HG03439 (cell line): ENCODE measurements at regions not wholly inside any gene's neighbourhood (a gene's known extent, or its start where the extent isn't known, plus 50 kb on each side); places are given as distances from the start of the nearest gene placed in this dataset.

ENCODE experiments used
- ATAC-seq: cut with Tn5 transposase; IDR thresholded peaks from one replicate; pipeline ENCODE4 v1.9.1; 2021; ENCODE audit warnings: mild to moderate bottlenecking, moderate library complexity; ENCODE audit not compliant: unreplicated experiment

GRCh38 chr2:16565481-16565880 is 100.2 kb downstream of the CYRIA start:
- no peak for ATAC-seq

DNA sequence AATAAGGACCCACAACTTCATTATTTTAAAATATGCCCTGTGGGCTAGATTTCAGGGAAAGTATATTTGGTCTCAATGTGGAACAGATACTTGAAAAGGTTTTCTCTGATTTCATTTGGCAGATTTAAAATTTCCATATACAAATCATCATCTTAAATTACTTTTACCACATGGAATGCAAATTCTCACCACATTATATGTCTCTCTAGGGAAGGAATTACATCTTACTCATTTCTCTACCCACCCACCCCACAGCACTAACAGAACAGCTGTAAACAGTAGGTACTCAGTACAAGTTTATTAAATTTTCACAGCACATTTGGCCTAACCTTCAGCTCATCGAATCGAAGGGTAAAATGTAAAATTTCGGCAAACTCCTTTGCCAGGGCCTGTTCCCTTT is 104.0 kb downstream of the CYRIA start:
- ATAC-seq: no peak

- ATAC-seq: no peak
These were observed 104.4 kb downstream of the CYRIA start for GRCh38 chr2:16561251-16561650.

DNA sequence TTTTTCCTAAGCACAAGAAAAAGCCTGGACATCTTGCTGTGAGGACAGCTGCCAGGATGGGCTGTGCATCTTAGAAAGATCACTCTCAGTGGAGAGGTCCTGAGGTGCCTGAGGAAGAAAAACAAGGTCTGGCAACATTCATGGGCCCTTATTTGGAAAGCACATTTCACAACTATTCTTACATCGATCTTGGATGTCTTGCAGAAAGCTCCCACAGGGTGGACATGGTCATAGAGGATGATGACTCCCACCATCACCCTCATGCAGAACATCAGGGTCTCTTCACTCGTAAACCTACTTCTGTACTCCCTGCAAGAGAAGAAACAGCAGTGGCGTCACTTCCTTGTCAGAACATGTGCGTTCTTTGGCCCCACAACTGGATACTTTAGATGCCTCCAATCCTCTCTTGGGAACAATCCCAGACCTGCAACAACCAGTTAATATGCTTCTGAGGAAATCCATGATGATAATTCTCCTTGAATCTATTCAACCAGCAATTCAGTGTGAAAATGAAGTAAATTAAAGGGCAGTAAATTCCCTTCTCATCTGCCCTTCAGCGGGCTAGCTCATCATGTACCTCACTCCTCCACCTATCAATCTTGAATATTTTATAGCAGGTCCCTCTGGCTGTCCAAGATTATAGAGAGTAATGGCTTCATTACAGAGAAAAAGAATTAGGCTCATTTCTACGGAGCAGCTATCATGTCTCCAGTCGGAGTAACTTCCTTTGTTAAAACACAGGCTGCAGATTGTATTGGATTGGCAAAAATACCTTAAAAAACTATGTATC is 106.2 kb downstream of the CYRIA start:
- no peak for ATAC-seq

- ATAC-seq: no peak
These were observed 111.5 kb downstream of the CYRIA start for GRCh38 chr2:16554060-16554583.

GRCh38 chr2:16553226-16553625 is 112.4 kb downstream of the CYRIA start:
- ATAC-seq: no peak

GRCh38 chr2:16552202-16552601 is 113.4 kb downstream of the CYRIA start:
- ATAC-seq: no peak

GRCh38 chr2:16548036-16548435 is 117.6 kb downstream of the CYRIA start:
- ATAC-seq: no peak

DNA sequence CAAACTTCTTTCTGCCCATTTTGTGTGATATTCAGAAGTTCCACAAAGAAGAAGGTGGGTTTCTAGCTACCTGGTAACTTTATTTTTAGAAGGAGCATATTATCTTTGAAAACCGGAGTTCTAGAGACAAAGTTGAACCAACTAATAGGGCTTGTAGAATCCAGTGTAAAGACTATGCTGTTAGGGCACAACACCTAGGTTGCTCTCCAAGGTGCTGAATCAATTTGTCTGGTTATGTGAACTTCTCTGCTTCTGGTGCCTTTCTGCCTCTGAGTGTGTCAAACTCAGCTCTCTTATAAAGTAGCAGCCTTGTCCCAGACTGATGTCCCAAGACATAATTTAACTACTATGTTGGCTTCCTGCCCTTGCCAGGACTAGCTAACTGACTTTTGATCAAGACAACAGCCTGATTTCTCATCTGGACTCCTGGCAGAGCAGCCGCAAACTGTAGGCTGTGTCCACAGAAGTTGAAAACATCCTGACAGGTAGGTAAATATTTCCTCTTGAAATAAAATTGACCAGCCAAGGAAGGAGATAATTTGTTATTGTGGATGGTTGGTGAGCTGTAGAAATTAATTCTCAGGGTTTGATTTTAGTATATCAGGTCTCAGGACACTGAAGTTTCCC is 119.4 kb downstream of the CYRIA start:
- no peak for ATAC-seq

- ATAC-seq: no peak
These were observed 126.9 kb downstream of the CYRIA start for GRCh38 chr2:16538707-16539106.

DNA sequence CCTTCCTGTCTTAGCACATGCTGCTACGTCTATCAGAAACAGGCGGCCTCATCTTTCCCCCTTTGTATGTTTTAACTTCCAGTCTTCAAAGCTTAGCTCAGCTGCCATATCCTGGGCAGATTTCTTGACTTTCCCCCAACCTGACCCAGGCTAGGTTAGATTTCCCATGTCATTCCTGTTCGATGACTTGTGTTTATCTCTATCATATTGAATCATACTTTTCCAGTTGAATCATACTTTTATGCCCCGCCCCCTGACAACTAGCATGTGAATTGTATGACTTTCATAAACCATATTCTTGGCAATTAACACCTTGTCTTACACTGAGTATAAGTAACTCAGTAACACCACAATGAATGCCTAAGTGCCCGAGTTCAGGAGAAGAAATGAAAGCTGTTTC is 128.3 kb downstream of the CYRIA start:
- ATAC-seq: no peak

DNA sequence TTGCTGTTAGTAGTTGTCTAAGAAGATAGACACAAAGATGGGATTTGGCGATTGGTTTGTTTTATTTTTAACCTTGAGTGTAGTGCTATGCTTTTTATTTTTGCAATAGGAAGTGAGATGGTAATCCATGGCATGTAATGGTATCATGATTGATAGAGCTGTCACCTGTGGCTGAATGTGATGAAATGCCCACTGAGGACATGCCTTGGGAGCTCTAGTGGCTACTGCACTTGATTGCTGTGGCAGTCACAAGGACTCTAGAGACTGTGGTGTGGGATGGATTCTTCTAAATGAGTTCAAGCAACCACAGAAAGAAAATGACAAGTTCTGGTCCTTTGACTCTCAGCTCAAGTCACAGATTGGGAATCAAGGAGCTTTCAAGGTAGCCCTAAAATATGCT is 139.4 kb downstream of the CYRIA start:
- ATAC-seq: no peak

- no peak for ATAC-seq
These were observed 140.3 kb downstream of the CYRIA start for GRCh38 chr2:16525265-16525887.

GRCh38 chr2:16523711-16524110 is 141.9 kb downstream of the CYRIA start:
- ATAC-seq: no peak

DNA sequence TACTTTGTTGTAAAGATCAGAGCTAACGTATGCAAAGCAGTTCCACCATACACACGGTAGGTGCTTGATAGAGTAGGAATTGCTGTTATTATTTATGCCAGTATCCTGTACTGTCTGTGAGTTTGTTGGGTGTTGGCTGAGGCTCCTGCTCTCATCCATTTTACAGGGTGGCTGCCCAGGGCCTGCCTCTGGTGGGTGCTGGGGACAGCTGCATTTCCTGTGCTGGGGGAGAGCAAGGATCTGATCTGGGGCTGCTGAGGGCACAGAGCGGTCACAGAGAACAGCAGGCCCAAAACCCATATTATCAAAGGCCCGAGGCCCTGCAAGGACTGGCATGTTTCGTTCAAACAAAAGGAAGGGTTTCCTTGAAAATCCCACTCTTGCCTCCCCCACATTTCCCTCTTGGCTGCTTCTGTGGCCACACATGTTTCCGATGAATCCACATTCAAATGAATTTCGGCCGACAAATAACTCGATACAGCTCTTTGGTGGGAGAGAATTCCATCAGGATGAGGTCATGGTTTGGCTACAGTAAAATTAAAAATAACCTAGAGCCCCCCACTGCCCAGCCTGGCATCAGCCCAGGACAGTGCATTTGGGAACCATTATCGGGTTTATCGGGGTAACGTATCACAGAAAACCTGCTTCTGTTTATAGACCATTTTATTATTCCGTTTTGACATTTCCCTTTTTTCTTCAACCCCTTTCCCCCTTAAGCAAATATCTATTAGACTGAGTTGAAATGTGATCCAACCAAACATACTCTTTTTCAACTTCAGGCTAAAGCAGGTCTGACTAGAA is 143.4 kb downstream of the CYRIA start:
- no peak for ATAC-seq

DNA sequence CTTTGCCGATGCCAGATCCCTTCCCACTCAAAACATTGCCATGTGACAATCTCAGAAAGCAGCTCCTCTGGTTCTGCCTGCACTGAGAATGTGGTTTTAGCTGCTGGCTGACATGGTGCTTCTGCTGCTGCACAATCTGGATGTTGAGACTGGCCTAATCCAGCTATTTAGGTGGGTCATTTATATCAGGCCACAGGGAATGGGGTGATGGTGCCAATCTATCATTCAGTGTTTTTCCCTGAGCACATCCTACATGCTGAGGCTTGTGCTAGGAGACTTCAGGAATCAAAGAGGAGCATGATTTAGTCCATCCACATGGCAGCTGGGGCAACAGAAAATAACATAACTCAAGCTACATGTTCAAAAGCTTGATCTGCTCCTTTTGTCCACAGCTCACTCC is 144.7 kb downstream of the CYRIA start:
- no peak for ATAC-seq

DNA sequence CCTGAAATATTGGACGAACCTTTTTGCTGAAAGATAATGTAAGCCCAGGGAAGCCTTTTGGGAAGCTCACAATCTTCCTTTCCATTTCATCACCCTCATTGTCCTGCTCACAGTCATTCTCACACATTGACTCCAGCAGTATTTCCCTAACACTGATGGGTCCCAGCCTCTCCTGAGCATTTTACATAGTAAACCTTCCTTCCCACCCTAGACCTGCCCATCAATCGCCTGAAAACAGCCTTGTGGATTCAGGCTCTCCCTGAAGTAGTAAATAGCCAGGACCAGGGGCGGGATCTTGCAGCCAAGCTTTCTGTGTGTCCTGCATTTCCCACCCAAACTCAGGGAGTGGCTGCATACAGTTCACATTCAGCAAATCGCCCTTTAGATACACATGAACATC is 149.9 kb downstream of the CYRIA start:
- no peak for ATAC-seq

DNA sequence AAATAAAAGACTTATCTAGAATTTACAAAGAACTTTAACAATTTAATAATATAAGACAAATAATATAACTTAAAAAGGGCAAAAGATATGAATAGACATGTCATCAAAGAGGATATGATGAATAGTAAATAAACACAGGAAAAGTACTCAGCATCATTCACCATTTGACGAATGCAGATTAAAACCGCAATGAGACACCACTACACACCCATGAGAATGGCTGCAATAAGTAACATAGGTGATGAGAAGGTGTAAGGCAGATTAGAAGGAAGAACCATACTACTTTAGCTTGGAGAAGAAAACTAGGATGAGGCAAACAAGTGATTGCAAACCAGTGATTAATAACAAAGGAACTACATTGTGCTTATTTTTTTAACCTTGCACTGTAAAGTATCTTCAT is 152.0 kb downstream of the CYRIA start:
- no peak for ATAC-seq

DNA sequence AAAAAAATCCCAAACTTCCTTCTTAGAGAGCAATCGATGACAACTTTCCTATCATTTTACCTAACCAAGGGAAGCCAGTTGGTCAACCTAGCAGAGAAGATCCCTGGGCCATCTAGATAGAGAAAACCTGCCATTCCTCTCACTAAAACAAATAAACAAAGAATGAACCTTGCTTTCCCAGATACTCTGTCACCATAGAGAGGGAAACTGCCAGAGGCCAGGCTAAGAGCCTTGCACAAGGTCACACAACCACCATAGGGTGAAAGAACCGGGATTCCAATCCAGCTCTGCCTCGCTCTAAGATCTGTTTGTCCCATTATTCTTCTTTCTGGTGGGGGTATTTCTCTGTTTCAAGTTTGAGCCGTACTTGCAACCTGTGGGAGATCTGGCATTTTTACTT is 154.6 kb downstream of the CYRIA start:
- no peak for ATAC-seq

GRCh38 chr2:16509042-16509441 is 156.6 kb downstream of the CYRIA start:
- no peak for ATAC-seq

DNA sequence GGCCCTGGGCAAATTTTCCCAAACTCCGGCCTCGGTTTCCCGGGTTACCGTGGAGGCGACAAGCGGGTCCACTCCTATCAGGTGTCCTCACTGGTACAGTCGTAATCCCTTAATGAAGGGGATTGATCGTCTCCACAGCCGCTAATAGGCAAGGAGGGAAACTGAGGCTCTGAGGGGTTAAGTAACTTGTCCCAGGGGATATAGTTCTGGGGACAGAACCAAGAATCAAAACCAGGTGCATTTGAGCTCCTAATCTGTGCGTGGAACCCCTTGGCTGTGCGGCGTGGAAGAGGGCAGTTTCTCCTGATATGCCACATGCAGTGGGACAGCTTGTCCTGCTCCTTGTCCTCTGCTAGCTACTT is 157.2 kb downstream of the CYRIA start:
- no peak for ATAC-seq
